ENCODE measurements at regions not wholly inside any gene's neighbourhood (a gene's known extent, or its start where the extent isn't known, plus 50 kb on each side); places are given as distances from the start of the nearest gene placed in this dataset.

GRCh38 chr13:64527561-64527960, 2702.6 kb downstream of the PCDH9 start:
- no peak for DNase-seq (ENCODE audit: low read depth, low spot score)
- Histone ChIP-seq H3K4me3 (replicated peaks in 1 of 2; ENCODE audit: low read depth in 1 of 2, low read length in 2 of 2) (no peak overlapping the region), H3K27ac (ENCODE audit: low read depth, low read length) (no peak overlapping the region), H4K20me1 (ENCODE audit: insufficient read depth) (no peaks in the 10 kb centered on the region), H3K36me3 (ENCODE audit: control insufficient read depth in 1 of 2, insufficient read depth in 2 of 2, low read length in 2 of 2) (no peaks in the 10 kb centered on the region), H3K27me3 (ENCODE audit: insufficient read depth, low read length) (no peaks in the 10 kb centered on the region), H3K9me2 (ENCODE audit: insufficient read depth) (no peaks in the 10 kb centered on the region), H2AFZ (ENCODE audit: low read depth, low read length, poor library complexity, severe bottlenecking) (no peak overlapping the region), H3K4me1 (ENCODE audit: control insufficient read depth in 1 of 2, insufficient read depth in 2 of 2, low read length in 2 of 2) (no peaks in the 10 kb centered on the region), H3K4me2 (ENCODE audit: low read length) (no peak overlapping the region), H3K79me2 (ENCODE audit: insufficient read depth, low read length) (no peaks in the 10 kb centered on the region), H3K9ac (ENCODE audit: low read length) (no peak overlapping the region), H3K9me3 (ENCODE audit: control insufficient read depth in 1 of 2, insufficient read depth in 1 of 2, low read depth in 1 of 2, low read length in 2 of 2) (0 out of 4 replicates have a peak, but pooled peaks cover 0 to under 1% of the 10 kb centered on the region in 2 experiments)
- ChIA-PET CTCF (no interaction called here), POLR2A (no interaction called here), RAD21 (ENCODE audit: low non-redundant PET in 1 of 2, low total read pairs in 2 of 2, uncharacterized antibody in 2 of 2, unreplicated experiment in 2 of 2) (no interaction called here)
- no peak for ATAC-seq
- BruUV-seq (replicated peaks), result no TSS peak
- no peak for TF ChIP-seq SIN3A (IDR thresholded peaks at IDR 0.05; ENCODE audit: low read depth)
- no peak for TF ChIP-seq POLR2A (IDR thresholded peaks at IDR 0.05; ENCODE audit: borderline replicate concordance, extremely low read depth, insufficient read depth, insufficient read length)
- intact Hi-C loops (cut with micrococcal nuclease), result no loop called here

DNA sequence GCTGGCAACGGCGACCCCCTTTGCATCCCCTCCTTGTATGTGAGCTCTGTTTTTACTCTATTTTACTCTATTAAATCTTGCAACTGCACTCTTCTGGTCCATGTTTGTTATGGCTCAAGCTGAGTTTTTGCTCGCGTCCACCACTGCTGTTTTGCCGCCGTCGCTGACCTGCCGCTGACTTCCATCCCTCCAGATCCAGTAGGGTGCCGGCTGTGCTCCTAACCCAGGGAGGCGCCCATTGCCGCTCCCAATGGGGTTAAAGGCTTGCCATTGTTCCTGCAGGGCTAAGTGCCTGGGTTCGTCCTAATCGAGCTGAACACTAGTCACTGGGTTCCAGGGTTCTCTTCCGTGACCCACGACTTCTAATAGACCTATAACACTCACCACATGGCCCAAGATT, 2704.4 kb downstream of the PCDH9 start:
- Histone ChIP-seq H4K20me1 (ENCODE audit: insufficient read depth) (no peaks in the 10 kb centered on the region), H3K79me2 (ENCODE audit: insufficient read depth, low read length) (no peaks in the 10 kb centered on the region), H3K4me3 (replicated peaks in 1 of 2; ENCODE audit: low read depth in 1 of 2, low read length in 2 of 2) (no peak overlapping the region), H3K9ac (ENCODE audit: low read length) (no peak overlapping the region), H3K4me2 (ENCODE audit: low read length) (no peak overlapping the region), H3K9me2 (ENCODE audit: insufficient read depth) (no peaks in the 10 kb centered on the region), H3K36me3 (ENCODE audit: control insufficient read depth in 1 of 2, insufficient read depth in 2 of 2, low read length in 2 of 2) (no peaks in the 10 kb centered on the region), H3K9me3 (ENCODE audit: control insufficient read depth in 1 of 2, insufficient read depth in 1 of 2, low read depth in 1 of 2, low read length in 2 of 2) (0 out of 4 replicates have a peak, but pooled peaks cover 0 to 3% of the 10 kb centered on the region in 2 experiments), H3K4me1 (ENCODE audit: control insufficient read depth in 1 of 2, insufficient read depth in 2 of 2, low read length in 2 of 2) (no peaks in the 10 kb centered on the region), H2AFZ (ENCODE audit: low read depth, low read length, poor library complexity, severe bottlenecking) (no peak overlapping the region), H3K27me3 (ENCODE audit: insufficient read depth, low read length) (no peaks in the 10 kb centered on the region), H3K27ac (ENCODE audit: low read depth, low read length) (no peak overlapping the region)
- TF ChIP-seq POLR2A (IDR thresholded peaks at IDR 0.05; ENCODE audit: borderline replicate concordance, extremely low read depth, insufficient read depth, insufficient read length), result no peak
- CTCF ChIA-PET, result no interaction called here
- intact Hi-C loops (cut with micrococcal nuclease), result no loop called here
- BruUV-seq (replicated peaks), result no TSS peak
- POLR2A ChIA-PET, result no interaction called here
- ATAC-seq (no peak), DNase-seq (ENCODE audit: low read depth, low spot score) (no peak)
- RAD21 ChIA-PET (ENCODE audit: low non-redundant PET in 1 of 2, low total read pairs in 2 of 2, uncharacterized antibody in 2 of 2, unreplicated experiment in 2 of 2), result no interaction called here

DNA sequence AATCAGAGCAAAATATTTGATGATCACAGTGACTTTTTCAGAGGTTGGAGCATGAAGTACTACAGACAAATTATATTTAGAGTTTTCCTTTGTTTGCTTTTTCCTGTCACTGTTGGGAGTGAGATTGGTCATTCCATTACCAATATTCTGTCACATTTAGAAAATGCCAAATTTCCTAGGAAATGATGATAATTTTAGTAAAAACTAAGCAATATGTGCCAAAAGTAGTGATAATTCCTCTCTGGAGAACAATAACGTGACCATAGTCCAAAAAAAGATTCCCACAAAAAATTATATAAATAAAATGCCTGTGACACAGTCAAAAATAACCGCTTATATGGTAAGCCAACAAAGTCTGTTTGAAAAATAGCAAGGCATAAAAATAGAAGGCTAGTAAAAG, 2719.4 kb downstream of the PCDH9 start:
- Histone ChIP-seq H3K9ac (ENCODE audit: low read length) (no peak overlapping the region), H4K20me1 (ENCODE audit: insufficient read depth) (no peaks in the 10 kb centered on the region), H3K27ac (ENCODE audit: low read depth, low read length) (no peak overlapping the region), H3K4me3 (replicated peaks in 1 of 2; ENCODE audit: low read depth in 1 of 2, low read length in 2 of 2) (no peak overlapping the region), H3K9me3 (ENCODE audit: control insufficient read depth in 1 of 2, insufficient read depth in 1 of 2, low read depth in 1 of 2, low read length in 2 of 2) (no peaks in the 10 kb centered on the region), H3K4me2 (ENCODE audit: low read length) (no peak overlapping the region), H2AFZ (ENCODE audit: low read depth, low read length, poor library complexity, severe bottlenecking) (no peak overlapping the region), H3K9me2 (ENCODE audit: insufficient read depth) (no peaks in the 10 kb centered on the region), H3K36me3 (ENCODE audit: control insufficient read depth in 1 of 2, insufficient read depth in 2 of 2, low read length in 2 of 2) (no peaks in the 10 kb centered on the region), H3K79me2 (ENCODE audit: insufficient read depth, low read length) (no peaks in the 10 kb centered on the region), H3K27me3 (ENCODE audit: insufficient read depth, low read length) (no peaks in the 10 kb centered on the region), H3K4me1 (ENCODE audit: control insufficient read depth in 1 of 2, insufficient read depth in 2 of 2, low read length in 2 of 2) (no peaks in the 10 kb centered on the region)
- TF ChIP-seq ZFX (IDR thresholded peaks at IDR 0.05) (no peak), MAX (IDR thresholded peaks at IDR 0.05) (no peak), POLR2A (IDR thresholded peaks at IDR 0.05; ENCODE audit: borderline replicate concordance, extremely low read depth, insufficient read depth, insufficient read length) (no peak), FOSL1 (IDR thresholded peaks at IDR 0.05; ENCODE audit: low read depth) (no peak), REST (IDR thresholded peaks at IDR 0.05; ENCODE audit: low read depth) (no peak), CEBPB (IDR thresholded peaks at IDR 0.05; ENCODE audit: low read depth) (no peak), EZH2 (IDR thresholded peaks at IDR 0.05) (no peak), POLR2AphosphoS5 (IDR thresholded peaks at IDR 0.05; ENCODE audit: low read depth, low read length) (no peak), SP1 (IDR thresholded peaks at IDR 0.05; ENCODE audit: low read depth) (no peak)
- TF ChIP-seq, protein P1, sequence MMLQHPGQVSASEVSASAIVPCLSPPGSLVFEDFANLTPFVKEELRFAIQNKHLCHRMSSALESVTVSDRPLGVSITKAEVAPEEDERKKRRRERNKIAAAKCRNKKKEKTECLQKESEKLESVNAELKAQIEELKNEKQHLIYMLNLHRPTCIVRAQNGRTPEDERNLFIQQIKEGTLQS (IDR thresholded peaks at IDR 0.05), result no peak
- ATAC-seq (no peak), DNase-seq (ENCODE audit: low read depth, low spot score) (no peak)
- ChIA-PET POLR2A (no interaction called here), CTCF (no interaction called here), RAD21 (ENCODE audit: low non-redundant PET in 1 of 2, low total read pairs in 2 of 2, uncharacterized antibody in 2 of 2, unreplicated experiment in 2 of 2) (no interaction called here)
- intact Hi-C loops (cut with micrococcal nuclease), result no loop called here
- BruUV-seq (replicated peaks), result no TSS peak

Measured in HCT116 (cell line).